ENCODE measurements at regions not wholly inside any gene's neighbourhood (a gene's known extent, or its start where the extent isn't known, plus 50 kb on each side); places are given as distances from the start of the nearest gene placed in this dataset.

DNA sequence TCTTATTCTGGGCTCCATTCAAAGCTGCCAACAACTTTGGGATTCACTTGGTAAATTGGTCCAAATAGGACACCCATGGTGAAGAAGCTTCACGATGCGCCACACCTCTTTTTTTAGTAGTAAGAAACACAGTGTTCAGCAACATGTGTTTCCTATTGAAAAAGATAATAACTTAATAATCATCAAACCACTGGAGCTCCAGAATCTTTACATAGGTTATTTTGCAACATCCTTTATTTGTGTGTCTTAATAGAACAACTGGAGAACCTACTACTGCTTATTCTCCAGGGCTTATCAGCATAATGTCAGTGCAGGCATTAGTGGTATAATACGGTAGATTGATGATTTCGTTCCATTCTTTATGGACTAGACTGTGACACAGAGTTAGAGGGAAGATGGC is 63.3 kb upstream of the DAPK1 start:
- Histone ChIP-seq H3K9me3 (ENCODE audit: control insufficient read depth, low read depth, low read length) (no peaks in the 10 kb centered on the region), H4K5ac (ENCODE audit: insufficient read length, low read depth, low read length) (no peak overlapping the region), H3K4ac (ENCODE audit: low read depth, low read length) (no peak overlapping the region), H3K79me1 (ENCODE audit: insufficient read depth, low read depth, low read length, poor library complexity, severe bottlenecking) (no peaks in the 10 kb centered on the region), H3K27ac (ENCODE audit: insufficient read length, low read depth, low read length) (no peak overlapping the region), H4K91ac (ENCODE audit: insufficient read length, low read depth, low read length) (no peak overlapping the region), H2BK20ac (ENCODE audit: low read depth, low read length, poor library complexity, severe bottlenecking) (no peak overlapping the region), H2AK5ac (ENCODE audit: insufficient read length, low read length) (no peak overlapping the region), H3K56ac (ENCODE audit: insufficient read length, low read depth, low read length) (no peak overlapping the region), H4K20me1 (ENCODE audit: control insufficient read depth, insufficient read depth, insufficient read length) (no peaks in the 10 kb centered on the region), H2BK12ac (ENCODE audit: insufficient read length, low read depth, low read length) (no peak overlapping the region), H4K8ac (replicated peaks; ENCODE audit: insufficient read length, low read depth, low read length) (no peak overlapping the region), H3K79me2 (ENCODE audit: insufficient read depth, low read length) (no peaks in the 10 kb centered on the region), H2BK120ac (ENCODE audit: low read depth, low read length, poor library complexity, severe bottlenecking) (no peak overlapping the region), H2AFZ (ENCODE audit: low read length) (no peak overlapping the region), H3K4me1 (ENCODE audit: insufficient read depth, low read length) (peaks cover 8% of the 10 kb centered on the region), H3K9ac (ENCODE audit: extremely low read depth, insufficient read length, low read length) (no peak overlapping the region), H3K23me2 (ENCODE audit: insufficient read length, low read depth, low read length, poor library complexity, severe bottlenecking) (no peaks in the 10 kb centered on the region), H2BK5ac (ENCODE audit: insufficient read length, low read length) (no peak overlapping the region), H3T11ph (ENCODE audit: low read length) (no peak overlapping the region), H3K27me3 (ENCODE audit: insufficient read depth, low read length) (no peaks in the 10 kb centered on the region; the same call in 1 of the 2 replicates), H3K4me2 (ENCODE audit: insufficient read depth, insufficient read length, low read length) (no peak overlapping the region), H3K23ac (ENCODE audit: insufficient read length, low read depth, low read length) (no peak overlapping the region), H3K18ac (ENCODE audit: insufficient read length, low read depth, low read length) (no peak overlapping the region), H3K14ac (ENCODE audit: insufficient read depth, low read length) (no peak overlapping the region), H2BK15ac (ENCODE audit: low read depth, low read length) (no peak overlapping the region)
- WGBS (ENCODE audit: extremely low coverage, insufficient read length, low lambda C conversion rate): no CpG with 5 or more reads among the region's 4 CpGs
- H3K9me3 Mint-ChIP-seq: no peaks in the 10 kb centered on the region
- TF ChIP-seq, protein P1, sequence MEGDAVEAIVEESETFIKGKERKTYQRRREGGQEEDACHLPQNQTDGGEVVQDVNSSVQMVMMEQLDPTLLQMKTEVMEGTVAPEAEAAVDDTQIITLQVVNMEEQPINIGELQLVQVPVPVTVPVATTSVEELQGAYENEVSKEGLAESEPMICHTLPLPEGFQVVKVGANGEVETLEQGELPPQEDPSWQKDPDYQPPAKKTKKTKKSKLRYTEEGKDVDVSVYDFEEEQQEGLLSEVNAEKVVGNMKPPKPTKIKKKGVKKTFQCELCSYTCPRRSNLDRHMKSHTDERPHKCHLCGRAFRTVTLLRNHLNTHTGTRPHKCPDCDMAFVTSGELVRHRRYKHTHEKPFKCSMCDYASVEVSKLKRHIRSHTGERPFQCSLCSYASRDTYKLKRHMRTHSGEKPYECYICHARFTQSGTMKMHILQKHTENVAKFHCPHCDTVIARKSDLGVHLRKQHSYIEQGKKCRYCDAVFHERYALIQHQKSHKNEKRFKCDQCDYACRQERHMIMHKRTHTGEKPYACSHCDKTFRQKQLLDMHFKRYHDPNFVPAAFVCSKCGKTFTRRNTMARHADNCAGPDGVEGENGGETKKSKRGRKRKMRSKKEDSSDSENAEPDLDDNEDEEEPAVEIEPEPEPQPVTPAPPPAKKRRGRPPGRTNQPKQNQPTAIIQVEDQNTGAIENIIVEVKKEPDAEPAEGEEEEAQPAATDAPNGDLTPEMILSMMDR (conservative IDR thresholded peaks at IDR 0.05): no peak
- peaks cover 6% of the 10 kb centered on the region for H3K27me3 Mint-ChIP-seq (ENCODE audit: low read depth)
- H3K4me3 Mint-ChIP-seq: no peak overlapping the region; a peak in 1 of 5 replicates
- no peak for DNase-seq
- H3K4me1 Mint-ChIP-seq: peaks cover 19 to 34% of the 10 kb centered on the region in 2 experiments
- no peak overlapping the region for H3K27ac Mint-ChIP-seq
- peaks cover 0 to 2% (median 0%) of the 10 kb centered on the region in 3 experiments; a peak in 1 of 7 replicates for H3K36me3 Mint-ChIP-seq (ENCODE audit: insufficient read depth in 1 of 3, low read depth in 3 of 3)
